Neural cell (in vitro differentiated cells): ENCODE measurements at regions not wholly inside any gene's neighbourhood (a gene's known extent, or its start where the extent isn't known, plus 50 kb on each side); places are given as distances from the start of the nearest gene placed in this dataset.

Experiments used
- H2AFZ ChIP-seq: fragments of 200-600, 300-800 bp; sonication (generic), shearing (Covaris generic); 2 replicates; pipeline ENCODE4 v1.6.0; 2014; ENCODE audit warnings: low read depth, mild to moderate bottlenecking, antibody characterized with exemption, low read length, moderate library complexity
- H3F3A ChIP-seq: fragments of 200-600 bp; shearing (Covaris generic); 2 replicates; pipeline ENCODE4 v1.6.1; 2016; ENCODE audit warnings: mild to moderate bottlenecking, moderate library complexity, mixed read lengths, antibody characterized with exemption, low read length; ENCODE audit not compliant: insufficient read depth, poor library complexity, severe bottlenecking
- H3K27ac ChIP-seq: fragments of 200-600, 300-800 bp; sonication (generic), shearing (Covaris generic); 2 replicates; pipeline ENCODE4 v1.5.1; 2014; ENCODE audit warnings: mild to moderate bottlenecking, low read length, moderate library complexity
- H3K27me3 ChIP-seq: fragments of 300-800, 200-600 bp; sonication (generic), shearing (Covaris generic); 2 replicates; pipeline ENCODE4 v1.6.0; 2014; ENCODE audit warnings: mild to moderate bottlenecking, low read depth, low read length, moderate library complexity; ENCODE audit not compliant: insufficient read depth
- H3K36me3 ChIP-seq: fragments of 300-800, 200-600 bp; sonication (generic), shearing (Covaris generic); 2 replicates; pipeline ENCODE4 v1.5.1; 2014; ENCODE audit warnings: mild to moderate bottlenecking, antibody characterized with exemption, low read length, moderate library complexity; ENCODE audit not compliant: insufficient read depth
- H3K4me2 ChIP-seq: fragments of 300-800, 200-600 bp; sonication (generic), shearing (Covaris generic); 2 replicates; pipeline ENCODE4 v1.6.0; 2014; ENCODE audit warnings: mild to moderate bottlenecking, low read length
- H3K4me3 ChIP-seq: fragments of 300-800, 200-600 bp; sonication (generic), shearing (Covaris generic); 2 replicates; pipeline ENCODE4 v1.5.1; 2014; ENCODE audit warnings: mild to moderate bottlenecking, low read length, moderate library complexity
- H3K79me2 ChIP-seq: fragments of 200-600 bp; shearing (Covaris generic); replicated peaks from 2 replicates; pipeline ENCODE4 v1.6.0; 2014; ENCODE audit warnings: mild to moderate bottlenecking, low read length, moderate library complexity; ENCODE audit not compliant: insufficient read depth
- H3K9ac ChIP-seq: fragments of 300-800, 200-600 bp; sonication (generic), shearing (Covaris generic); 2 replicates; pipeline ENCODE4 v1.6.1; 2016; ENCODE audit warnings: mild to moderate bottlenecking, low read length, mixed read lengths
- H3K9me2 ChIP-seq: fragments of 200-600 bp; shearing (Covaris generic); 2 replicates; pipeline ENCODE4 v1.6.1; 2016; ENCODE audit warnings: mild to moderate bottlenecking, low read length, mixed read lengths; ENCODE audit not compliant: insufficient read depth
- H3K9me3 ChIP-seq: fragments of 200-600, 300-800 bp; sonication (generic), shearing (Covaris generic); 2 replicates; pipeline ENCODE4 v1.6.1; 2016; ENCODE audit warnings: mild to moderate bottlenecking, mixed run types, low read length, moderate library complexity, mixed read lengths
- H4K20me1 ChIP-seq: fragments of 200-600 bp; shearing (Covaris generic); 2 replicates; pipeline ENCODE4 v1.6.1; 2016; ENCODE audit warnings: mild to moderate bottlenecking, mixed run types; ENCODE audit not compliant: insufficient read depth
- CTCF ChIP-seq: fragments of 450-650 bp; IDR thresholded peaks from 2 replicates; pipeline ENCODE4 v1.5.1; 2014; ENCODE audit warnings: antibody characterized with exemption, mild to moderate bottlenecking, moderate library complexity; ENCODE audit not compliant: poor library complexity, severe bottlenecking
- EP300 ChIP-seq: fragments of 450-650 bp; conservative IDR thresholded peaks from 2 replicates; pipeline ENCODE4 v1.6.1; 2014; ENCODE audit warnings: antibody characterized with exemption, mild to moderate bottlenecking, moderate library complexity; ENCODE audit not compliant: poor library complexity, severe bottlenecking
- EZH2 ChIP-seq: fragments of 200-600, 300-800 bp; shearing (Covaris generic), sonication (generic); IDR thresholded peaks from 2 replicates; pipeline ENCODE4 v1.6.1; 2014; ENCODE audit warnings: antibody characterized with exemption, low read length, borderline replicate concordance, mild to moderate bottlenecking; ENCODE audit not compliant: insufficient read depth, poor library complexity, severe bottlenecking
- MXI1 ChIP-seq: fragments of 450-650 bp; conservative IDR thresholded peaks from 2 replicates; pipeline ENCODE4 v1.6.1; 2014; ENCODE audit warnings: antibody characterized with exemption, mild to moderate bottlenecking; ENCODE audit not compliant: poor library complexity, severe bottlenecking
- POLR2AphosphoS5 ChIP-seq: IDR thresholded peaks from 2 replicates; pipeline ENCODE4 v1.6.1; 2012
- RAD21 ChIP-seq: fragments of 450-650 bp; conservative IDR thresholded peaks from 2 replicates; pipeline ENCODE4 v1.6.1; 2014; ENCODE audit warnings: antibody characterized with exemption, mild to moderate bottlenecking, moderate library complexity
- SMC3 ChIP-seq: fragments of 450-650 bp; conservative IDR thresholded peaks from 2 replicates; pipeline ENCODE4 v1.6.1; 2014; ENCODE audit warnings: antibody characterized with exemption, mild to moderate bottlenecking, moderate library complexity; ENCODE audit not compliant: poor library complexity
- TAF1 ChIP-seq: IDR thresholded peaks from 2 replicates; pipeline ENCODE4 v1.6.1; 2012; ENCODE audit warnings: low read depth
- TF ChIP-seq, protein P1 (sequence below): IDR thresholded peaks from 2 replicates; pipeline ENCODE4 v1.6.1; 2012; ENCODE audit warnings: borderline replicate concordance

DNA sequence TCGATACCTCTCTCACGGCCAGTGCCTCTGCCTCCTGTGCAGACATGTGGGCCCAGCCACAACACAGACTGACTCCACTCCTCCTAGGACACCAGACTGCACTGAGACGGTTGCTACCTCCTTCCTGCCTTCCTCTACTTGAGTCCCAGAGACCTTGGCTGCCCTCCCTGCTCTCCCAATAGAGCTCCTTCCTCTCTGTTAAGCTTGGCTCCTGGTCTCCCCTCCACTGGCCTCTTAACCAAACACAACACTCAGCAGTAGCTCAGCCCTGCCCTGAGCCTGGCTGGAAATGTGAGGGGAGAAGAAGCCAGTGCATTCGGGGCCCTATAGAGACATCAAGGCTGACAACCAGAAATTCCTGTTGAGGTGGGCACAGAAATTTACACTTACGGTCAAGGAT is 102.0 kb downstream of the HTR5A start:
- TF ChIP-seq POLR2AphosphoS5 = no peak
- no peak for TF ChIP-seq RAD21
- H3K27ac ChIP-seq = no peak overlapping the region
- no peak overlapping the region for H3K4me2 ChIP-seq
- H3K9ac ChIP-seq = no peak overlapping the region
- H4K20me1 ChIP-seq = no peaks in the 10 kb centered on the region
- no peaks in the 10 kb centered on the region for H3K9me3 ChIP-seq
- H3F3A ChIP-seq = no peaks in the 10 kb centered on the region
- H3K4me3 ChIP-seq = no peak overlapping the region
- no peak overlapping the region for H2AFZ ChIP-seq
- no peaks in the 10 kb centered on the region for H3K36me3 ChIP-seq
- no peaks in the 10 kb centered on the region for H3K9me2 ChIP-seq
- H3K79me2 ChIP-seq = no peaks in the 10 kb centered on the region
- no peaks in the 10 kb centered on the region for H3K27me3 ChIP-seq

DNA sequence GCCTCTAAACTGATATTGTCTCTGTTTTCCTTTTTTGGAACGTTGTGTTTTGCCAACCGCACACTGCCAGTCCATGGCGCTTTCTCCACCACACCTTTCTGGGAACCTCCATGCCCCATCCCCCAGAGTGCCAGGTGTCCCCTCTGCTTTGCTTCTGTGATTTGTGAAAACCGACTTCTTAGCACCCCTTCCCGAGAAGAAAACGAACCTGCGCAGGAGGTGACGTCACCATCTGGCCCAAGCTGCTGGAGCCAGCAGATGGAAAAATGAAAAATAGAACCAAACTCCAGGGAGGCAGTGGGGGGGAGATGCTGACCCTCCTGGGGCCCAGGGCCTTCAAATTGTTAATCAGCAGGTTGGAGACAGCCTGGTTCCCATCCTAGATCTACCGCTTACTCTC is 103.8 kb downstream of the HTR5A start:
- H3K4me3 ChIP-seq = no peak overlapping the region
- H3K4me2 ChIP-seq = no peak overlapping the region
- no peak overlapping the region for H2AFZ ChIP-seq
- H3K9me2 ChIP-seq = no peaks in the 10 kb centered on the region
- H3K27ac ChIP-seq = no peak overlapping the region
- H3K9me3 ChIP-seq = no peaks in the 10 kb centered on the region
- H3K9ac ChIP-seq = no peak overlapping the region
- no peaks in the 10 kb centered on the region for H4K20me1 ChIP-seq
- no peaks in the 10 kb centered on the region for H3K27me3 ChIP-seq
- TF ChIP-seq SMC3 (no peak), MXI1 (no peak), EZH2 (no peak), RAD21 (no peak), TAF1 (no peak), CTCF (no peak), POLR2AphosphoS5 (no peak), EP300 (no peak)
- TF ChIP-seq, protein P1, sequence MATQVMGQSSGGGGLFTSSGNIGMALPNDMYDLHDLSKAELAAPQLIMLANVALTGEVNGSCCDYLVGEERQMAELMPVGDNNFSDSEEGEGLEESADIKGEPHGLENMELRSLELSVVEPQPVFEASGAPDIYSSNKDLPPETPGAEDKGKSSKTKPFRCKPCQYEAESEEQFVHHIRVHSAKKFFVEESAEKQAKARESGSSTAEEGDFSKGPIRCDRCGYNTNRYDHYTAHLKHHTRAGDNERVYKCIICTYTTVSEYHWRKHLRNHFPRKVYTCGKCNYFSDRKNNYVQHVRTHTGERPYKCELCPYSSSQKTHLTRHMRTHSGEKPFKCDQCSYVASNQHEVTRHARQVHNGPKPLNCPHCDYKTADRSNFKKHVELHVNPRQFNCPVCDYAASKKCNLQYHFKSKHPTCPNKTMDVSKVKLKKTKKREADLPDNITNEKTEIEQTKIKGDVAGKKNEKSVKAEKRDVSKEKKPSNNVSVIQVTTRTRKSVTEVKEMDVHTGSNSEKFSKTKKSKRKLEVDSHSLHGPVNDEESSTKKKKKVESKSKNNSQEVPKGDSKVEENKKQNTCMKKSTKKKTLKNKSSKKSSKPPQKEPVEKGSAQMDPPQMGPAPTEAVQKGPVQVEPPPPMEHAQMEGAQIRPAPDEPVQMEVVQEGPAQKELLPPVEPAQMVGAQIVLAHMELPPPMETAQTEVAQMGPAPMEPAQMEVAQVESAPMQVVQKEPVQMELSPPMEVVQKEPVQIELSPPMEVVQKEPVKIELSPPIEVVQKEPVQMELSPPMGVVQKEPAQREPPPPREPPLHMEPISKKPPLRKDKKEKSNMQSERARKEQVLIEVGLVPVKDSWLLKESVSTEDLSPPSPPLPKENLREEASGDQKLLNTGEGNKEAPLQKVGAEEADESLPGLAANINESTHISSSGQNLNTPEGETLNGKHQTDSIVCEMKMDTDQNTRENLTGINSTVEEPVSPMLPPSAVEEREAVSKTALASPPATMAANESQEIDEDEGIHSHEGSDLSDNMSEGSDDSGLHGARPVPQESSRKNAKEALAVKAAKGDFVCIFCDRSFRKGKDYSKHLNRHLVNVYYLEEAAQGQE = no peak
- no peaks in the 10 kb centered on the region for H3F3A ChIP-seq
- H3K79me2 ChIP-seq = no peaks in the 10 kb centered on the region
- no peaks in the 10 kb centered on the region for H3K36me3 ChIP-seq

GRCh38 chr7:155178096-155178495 is 108.0 kb downstream of the HTR5A start:
- no peaks in the 10 kb centered on the region for H3K27me3 ChIP-seq
- no peaks in the 10 kb centered on the region for H4K20me1 ChIP-seq
- H3K79me2 ChIP-seq = no peaks in the 10 kb centered on the region
- no peak overlapping the region for H3K9ac ChIP-seq
- H3K4me3 ChIP-seq = no peak overlapping the region
- TF ChIP-seq MXI1 = no peak
- no peaks in the 10 kb centered on the region for H3K9me2 ChIP-seq
- no peaks in the 10 kb centered on the region for H3F3A ChIP-seq
- H3K27ac ChIP-seq = no peak overlapping the region
- H3K36me3 ChIP-seq = no peaks in the 10 kb centered on the region
- H3K4me2 ChIP-seq = no peak overlapping the region
- H2AFZ ChIP-seq = no peak overlapping the region
- no peaks in the 10 kb centered on the region for H3K9me3 ChIP-seq
